NCI-H345 treated with DMSO at 0.1 percent for 48 hours (cell line): ENCODE measurements at regions not wholly inside any gene's neighbourhood (a gene's known extent, or its start where the extent isn't known, plus 50 kb on each side); places are given as distances from the start of the nearest gene placed in this dataset.
A peak's percentile ranks its signal among the peaks of the same experiment; 100 is the strongest.
"Not testable (repeated sequence)": the region's sequence is repeated elsewhere in the genome, so short reads cannot be mapped to it uniquely, and the experiment has no call there.

Source experiments
- DNase-seq: peaks from one replicate; lab custom pipeline; 2025; ENCODE audit not compliant: unreplicated experiment; lab: John Stamatoyannopoulos, UW

- DNase-seq = not testable (repeated sequence)
These were observed 459.5 kb downstream of the MFSD1 start for GRCh38 chr3:159261333-159261732.

- peak; percentile 6 for DNase-seq
These were observed 462.1 kb downstream of the MFSD1 start for GRCh38 chr3:159263750-159264553.

GRCh38 chr3:159265705-159266104, 463.9 kb downstream of the MFSD1 start:
- DNase-seq = no peak

GRCh38 chr3:159266779-159267178, 464.9 kb downstream of the MFSD1 start:
- DNase-seq = no peak

GRCh38 chr3:159271799-159272512, 470.1 kb downstream of the MFSD1 start:
- no peak for DNase-seq

- DNase-seq = no peak
These were observed 471.2 kb downstream of the MFSD1 start for GRCh38 chr3:159273070-159273469.

- DNase-seq = no peak
These were observed 471.8 kb downstream of the MFSD1 start for GRCh38 chr3:159273608-159274007.

- DNase-seq = no peak
These were observed 473.9 kb downstream of the MFSD1 start for GRCh38 chr3:159275741-159276140.

GRCh38 chr3:159277814-159278213, 476.0 kb downstream of the MFSD1 start:
- no peak for DNase-seq

GRCh38 chr3:159280386-159281191, 478.7 kb downstream of the MFSD1 start:
- peak; percentile 13 for DNase-seq

- no peak for DNase-seq
These were observed 491.6 kb downstream of the MFSD1 start for GRCh38 chr3:159293493-159293892.

- DNase-seq = no peak
These were observed 500.1 kb downstream of the MFSD1 start for GRCh38 chr3:159301961-159302360.

- no peak for DNase-seq
These were observed 503.2 kb downstream of the MFSD1 start for GRCh38 chr3:159305017-159305416.

GRCh38 chr3:159316706-159317105, 514.9 kb downstream of the MFSD1 start:
- DNase-seq = not testable (repeated sequence)

- no peak for DNase-seq
These were observed 517.3 kb downstream of the MFSD1 start for GRCh38 chr3:159319156-159319555.

GRCh38 chr3:159322322-159322939, 520.6 kb downstream of the MFSD1 start:
- DNase-seq = no peak

- no peak for DNase-seq
These were observed 522.0 kb downstream of the MFSD1 start for GRCh38 chr3:159323848-159324247.

GRCh38 chr3:159326998-159327397, 525.1 kb downstream of the MFSD1 start:
- no peak for DNase-seq

GRCh38 chr3:159332535-159333099, 530.8 kb downstream of the MFSD1 start:
- DNase-seq = no peak

GRCh38 chr3:159339131-159339530, 537.3 kb downstream of the MFSD1 start:
- DNase-seq = no peak
